SK-N-SH treated with all-trans-retinoic acid at 6 μM for 48 hours (cell line): ENCODE measurements at regions not wholly inside any gene's neighbourhood (a gene's known extent, or its start where the extent isn't known, plus 50 kb on each side); places are given as distances from the start of the nearest gene placed in this dataset.

Experiments used
- ATAC-seq: fragments of 200-7000 bp; cut with Tn5 transposase; 3 replicates; pipeline ENCODE4 v1.9.1; 2020; ENCODE audit warnings: mild to moderate bottlenecking, moderate library complexity
- BACH2 ChIP-seq: fragments of 250-450 bp; sonication (Bioruptor Pico); IDR thresholded peaks from 2 replicates; pipeline ENCODE4 v1.9.0; 2021; ENCODE audit warnings: mild to moderate bottlenecking, borderline replicate concordance
- CREB5 ChIP-seq: fragments of 250-450 bp; sonication (Bioruptor Pico); IDR thresholded peaks from 2 replicates; pipeline ENCODE4 v1.5.1; 2020; ENCODE audit warnings: low read depth, mild to moderate bottlenecking, moderate library complexity
- CSDC2 ChIP-seq: fragments of 250-450 bp; sonication (Bioruptor Pico); IDR thresholded peaks from 2 replicates; pipeline ENCODE4 v1.5.0; 2020; ENCODE audit warnings: mild to moderate bottlenecking, moderate library complexity
- CSRNP3 ChIP-seq: fragments of 250-450 bp; sonication (Bioruptor Pico); IDR thresholded peaks from 2 replicates; pipeline ENCODE4 v1.5.1; 2021; ENCODE audit warnings: mild to moderate bottlenecking, moderate library complexity
- GLIS3 ChIP-seq: fragments of 250-450 bp; sonication (Bioruptor Pico); IDR thresholded peaks from 2 replicates; pipeline ENCODE4 v1.5.0; 2020; ENCODE audit warnings: mild to moderate bottlenecking, moderate library complexity
- ISL1 ChIP-seq: fragments of 250-450 bp; sonication (Bioruptor Pico); IDR thresholded peaks from 2 replicates; pipeline ENCODE4 v2.1.2; 2022; ENCODE audit warnings: mild to moderate bottlenecking, moderate library complexity
- OSR1 ChIP-seq: fragments of 250-450 bp; sonication (Bioruptor Pico); IDR thresholded peaks from 2 replicates; pipeline ENCODE4 v1.8.0; 2022; ENCODE audit warnings: moderate library complexity, mild to moderate bottlenecking, inconsistent platforms
- POU6F1 ChIP-seq: fragments of 250-450 bp; sonication (Bioruptor Pico); IDR thresholded peaks from 2 replicates; pipeline ENCODE4 v1.8.0; 2021; ENCODE audit warnings: low read depth, mild to moderate bottlenecking, moderate library complexity, borderline replicate concordance
- PPARA ChIP-seq: fragments of 250-450 bp; sonication (Bioruptor Pico); IDR thresholded peaks from 2 replicates; pipeline ENCODE4 v1.5.0; 2020; ENCODE audit warnings: mild to moderate bottlenecking, borderline replicate concordance
- RARB ChIP-seq: fragments of 250-450 bp; sonication (Bioruptor Pico); IDR thresholded peaks from 2 replicates; pipeline ENCODE4 v1.8.0; 2021; ENCODE audit warnings: mild to moderate bottlenecking, moderate library complexity
- SNAI2 ChIP-seq: fragments of 250-450 bp; sonication (Bioruptor Pico); IDR thresholded peaks from 2 replicates; pipeline ENCODE4 v1.5.0; 2020; ENCODE audit warnings: mild to moderate bottlenecking, moderate library complexity
- TCF4 ChIP-seq: fragments of 250-450 bp; sonication (Bioruptor Pico); IDR thresholded peaks from 2 replicates; pipeline ENCODE4 v1.8.0; 2021; ENCODE audit warnings: mild to moderate bottlenecking, moderate library complexity, borderline replicate concordance
- TOX ChIP-seq: fragments of 250-450 bp; sonication (Bioruptor Pico); IDR thresholded peaks from 2 replicates; pipeline ENCODE4 v1.8.0; 2021; ENCODE audit warnings: mild to moderate bottlenecking, moderate library complexity, borderline replicate concordance
- ZC3H10 ChIP-seq: fragments of 250-450 bp; sonication (Bioruptor Pico); IDR thresholded peaks from 2 replicates; pipeline ENCODE4 v1.5.1; 2021; ENCODE audit warnings: mild to moderate bottlenecking, moderate library complexity
- ZFP3 ChIP-seq: fragments of 250-450 bp; sonication (Bioruptor Pico); IDR thresholded peaks from 2 replicates; pipeline ENCODE4 v1.5.0; 2020; ENCODE audit warnings: mild to moderate bottlenecking, moderate library complexity
- ZNF565 ChIP-seq: fragments of 450-650 bp; formaldehyde crosslinking; conservative IDR thresholded peaks from 2 replicates; pipeline ENCODE4 v1.5.0; 2020; ENCODE audit warnings: low read depth, mild to moderate bottlenecking, moderate library complexity
- TF ChIP-seq, protein P1 (sequence below): fragments of 250-450 bp; sonication (Bioruptor Pico); IDR thresholded peaks from 2 replicates; pipeline ENCODE4 v1.5.0; 2020; ENCODE audit warnings: mild to moderate bottlenecking, moderate library complexity
- TF ChIP-seq, protein P2 (sequence below): fragments of 250-450 bp; sonication (Bioruptor Pico); IDR thresholded peaks from 2 replicates; pipeline ENCODE4 v1.8.0; 2020; ENCODE audit warnings: mild to moderate bottlenecking, moderate library complexity, borderline replicate concordance

DNA sequence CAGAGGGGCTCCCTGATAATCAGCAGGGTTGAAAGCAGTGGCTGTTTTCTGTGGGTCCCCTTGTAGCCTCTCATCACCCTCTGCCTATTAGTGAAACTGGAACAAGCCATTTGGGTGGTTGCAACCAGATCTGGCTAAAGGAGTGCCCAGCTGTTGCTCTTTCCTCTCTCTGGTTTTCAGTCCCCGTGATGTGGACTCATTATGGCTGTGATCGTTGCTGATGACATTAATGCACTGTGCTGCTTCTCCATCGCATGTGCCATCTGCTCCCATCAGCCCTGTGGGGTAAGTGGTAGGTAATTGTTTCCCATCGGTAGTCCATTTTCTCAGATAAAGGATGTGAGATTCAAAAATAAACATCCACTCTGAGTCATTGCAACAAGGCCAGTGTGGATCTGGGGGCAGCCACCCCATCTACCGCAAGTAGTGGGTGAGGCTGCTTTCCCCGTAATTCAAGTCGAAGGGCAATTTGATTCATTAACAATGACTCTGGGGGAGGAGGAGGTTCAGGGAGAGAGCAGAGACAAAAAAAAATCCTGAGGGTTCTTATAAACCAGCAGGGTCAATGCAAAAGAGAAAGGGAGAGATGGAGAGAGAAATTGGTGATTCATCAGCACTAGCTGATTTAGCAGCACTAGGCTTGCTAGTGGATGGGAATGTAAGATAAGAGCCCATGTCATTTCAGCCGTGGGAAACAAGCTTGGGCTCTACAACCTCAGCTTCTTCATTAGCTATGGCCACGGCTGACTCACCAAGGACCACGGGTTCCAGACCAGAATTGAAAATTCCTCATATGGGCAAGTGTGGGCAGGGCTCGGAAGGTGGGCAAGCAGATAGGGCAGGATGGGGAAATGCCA, 357.8 kb downstream of the MID1IP1 start:
- peak; percentile 62; the same call in 2 of the 3 replicates for ATAC-seq
- TF ChIP-seq ISL1 (CRISPR knock-in tag): peak; percentile 59; the same call in 1 of the 2 replicates
- no peak for TF ChIP-seq RARB (CRISPR knock-in tag)
- no peak for TF ChIP-seq SNAI2
- TF ChIP-seq PPARA: no peak
- no peak for TF ChIP-seq CREB5 (CRISPR knock-in tag)
- TF ChIP-seq, protein P1, sequence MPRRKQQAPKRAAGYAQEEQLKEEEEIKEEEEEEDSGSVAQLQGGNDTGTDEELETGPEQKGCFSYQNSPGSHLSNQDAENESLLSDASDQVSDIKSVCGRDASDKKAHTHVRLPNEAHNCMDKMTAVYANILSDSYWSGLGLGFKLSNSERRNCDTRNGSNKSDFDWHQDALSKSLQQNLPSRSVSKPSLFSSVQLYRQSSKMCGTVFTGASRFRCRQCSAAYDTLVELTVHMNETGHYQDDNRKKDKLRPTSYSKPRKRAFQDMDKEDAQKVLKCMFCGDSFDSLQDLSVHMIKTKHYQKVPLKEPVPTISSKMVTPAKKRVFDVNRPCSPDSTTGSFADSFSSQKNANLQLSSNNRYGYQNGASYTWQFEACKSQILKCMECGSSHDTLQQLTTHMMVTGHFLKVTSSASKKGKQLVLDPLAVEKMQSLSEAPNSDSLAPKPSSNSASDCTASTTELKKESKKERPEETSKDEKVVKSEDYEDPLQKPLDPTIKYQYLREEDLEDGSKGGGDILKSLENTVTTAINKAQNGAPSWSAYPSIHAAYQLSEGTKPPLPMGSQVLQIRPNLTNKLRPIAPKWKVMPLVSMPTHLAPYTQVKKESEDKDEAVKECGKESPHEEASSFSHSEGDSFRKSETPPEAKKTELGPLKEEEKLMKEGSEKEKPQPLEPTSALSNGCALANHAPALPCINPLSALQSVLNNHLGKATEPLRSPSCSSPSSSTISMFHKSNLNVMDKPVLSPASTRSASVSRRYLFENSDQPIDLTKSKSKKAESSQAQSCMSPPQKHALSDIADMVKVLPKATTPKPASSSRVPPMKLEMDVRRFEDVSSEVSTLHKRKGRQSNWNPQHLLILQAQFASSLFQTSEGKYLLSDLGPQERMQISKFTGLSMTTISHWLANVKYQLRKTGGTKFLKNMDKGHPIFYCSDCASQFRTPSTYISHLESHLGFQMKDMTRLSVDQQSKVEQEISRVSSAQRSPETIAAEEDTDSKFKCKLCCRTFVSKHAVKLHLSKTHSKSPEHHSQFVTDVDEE (CRISPR knock-in tag): peak; percentile 60; the same call in 1 of the 2 replicates
- TF ChIP-seq TCF4 (CRISPR knock-in tag): peak; percentile 64
- no peak for TF ChIP-seq BACH2 (CRISPR knock-in tag)
- no peak for TF ChIP-seq OSR1 (CRISPR knock-in tag)

DNA sequence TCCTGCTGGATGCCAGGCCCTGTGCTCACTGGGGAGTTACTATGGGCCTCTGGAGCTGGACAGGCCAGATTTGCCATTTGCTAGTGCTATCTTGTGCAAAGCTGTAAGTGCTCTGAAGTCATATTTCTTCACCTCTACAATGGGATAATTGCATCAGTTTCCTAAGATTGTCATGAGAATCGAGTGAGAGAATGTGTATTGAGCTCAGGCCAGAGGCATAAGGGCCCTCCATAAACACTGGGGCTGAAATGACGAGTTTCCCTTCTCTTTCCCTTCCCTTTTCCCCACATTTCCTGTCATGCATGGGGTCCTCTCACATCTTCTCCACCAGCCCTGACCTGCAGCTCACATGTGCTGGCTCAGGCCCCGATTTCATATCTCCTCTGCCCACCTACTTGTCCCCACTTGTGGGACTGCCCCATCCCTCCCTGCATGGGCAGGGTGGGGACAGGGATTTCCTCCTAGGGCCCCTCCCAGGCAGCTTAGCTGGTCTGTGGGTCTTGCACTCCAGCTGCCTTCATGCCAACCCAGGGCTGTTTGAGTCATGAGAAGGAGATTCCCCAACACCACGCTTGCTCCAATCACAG, 358.8 kb downstream of the MID1IP1 start:
- ATAC-seq: no peak
- TF ChIP-seq POU6F1 (CRISPR knock-in tag): no peak
- TF ChIP-seq CSDC2: no peak
- TF ChIP-seq ZFP3 (CRISPR knock-in tag): no peak
- TF ChIP-seq GLIS3 (CRISPR knock-in tag): no peak
- no peak for TF ChIP-seq CSRNP3 (CRISPR knock-in tag)
- no peak for TF ChIP-seq ISL1 (CRISPR knock-in tag)
- TF ChIP-seq, protein P2, sequence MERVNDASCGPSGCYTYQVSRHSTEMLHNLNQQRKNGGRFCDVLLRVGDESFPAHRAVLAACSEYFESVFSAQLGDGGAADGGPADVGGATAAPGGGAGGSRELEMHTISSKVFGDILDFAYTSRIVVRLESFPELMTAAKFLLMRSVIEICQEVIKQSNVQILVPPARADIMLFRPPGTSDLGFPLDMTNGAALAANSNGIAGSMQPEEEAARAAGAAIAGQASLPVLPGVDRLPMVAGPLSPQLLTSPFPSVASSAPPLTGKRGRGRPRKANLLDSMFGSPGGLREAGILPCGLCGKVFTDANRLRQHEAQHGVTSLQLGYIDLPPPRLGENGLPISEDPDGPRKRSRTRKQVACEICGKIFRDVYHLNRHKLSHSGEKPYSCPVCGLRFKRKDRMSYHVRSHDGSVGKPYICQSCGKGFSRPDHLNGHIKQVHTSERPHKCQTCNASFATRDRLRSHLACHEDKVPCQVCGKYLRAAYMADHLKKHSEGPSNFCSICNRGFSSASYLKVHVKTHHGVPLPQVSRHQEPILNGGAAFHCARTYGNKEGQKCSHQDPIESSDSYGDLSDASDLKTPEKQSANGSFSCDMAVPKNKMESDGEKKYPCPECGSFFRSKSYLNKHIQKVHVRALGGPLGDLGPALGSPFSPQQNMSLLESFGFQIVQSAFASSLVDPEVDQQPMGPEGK (CRISPR knock-in tag): no peak
- TF ChIP-seq ZC3H10 (CRISPR knock-in tag): no peak
- TF ChIP-seq TOX (CRISPR knock-in tag): no peak
- TF ChIP-seq ZNF565 (CRISPR knock-in tag): no peak
- TF ChIP-seq CREB5 (CRISPR knock-in tag): no peak
- no peak for TF ChIP-seq TCF4 (CRISPR knock-in tag)
- no peak for TF ChIP-seq BACH2 (CRISPR knock-in tag)
